GM21381 (cell line): ENCODE measurements at regions not wholly inside any gene's neighbourhood (a gene's known extent, or its start where the extent isn't known, plus 50 kb on each side); places are given as distances from the start of the nearest gene placed in this dataset.

ENCODE experiments used
- ATAC-seq: cut with Tn5 transposase; IDR thresholded peaks from one replicate; pipeline ENCODE4 v1.9.1; 2021; ENCODE audit warnings: mild to moderate bottlenecking, moderate library complexity; ENCODE audit not compliant: unreplicated experiment

- no peak for ATAC-seq
These were observed 115.8 kb downstream of the ETNK1 start for GRCh38 chr12:22740656-22741355.

GRCh38 chr12:22743700-22744099 lies 118.7 kb downstream of the ETNK1 start:
- no peak for ATAC-seq

GRCh38 chr12:22744197-22744596 lies 119.2 kb downstream of the ETNK1 start:
- ATAC-seq, result no peak

DNA sequence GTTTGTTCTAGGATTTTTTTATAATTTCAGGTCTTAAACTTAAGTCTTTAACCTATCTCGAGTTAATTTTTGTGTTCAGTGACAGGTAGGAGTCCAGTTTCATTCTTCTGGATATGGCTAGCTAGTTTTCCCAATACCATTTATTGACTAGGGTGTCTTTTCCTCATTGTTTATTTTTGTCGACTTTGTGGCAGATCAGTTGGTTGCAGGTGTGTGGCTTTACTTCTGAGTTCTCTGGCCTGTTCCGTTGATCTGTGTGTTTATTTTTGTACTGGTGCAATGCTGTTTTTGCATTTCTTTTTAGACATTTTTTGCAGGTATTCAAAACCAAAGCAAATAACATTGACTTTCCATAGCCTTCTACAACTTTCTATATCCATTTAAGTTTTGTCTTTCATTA lies 121.7 kb downstream of the ETNK1 start:
- ATAC-seq, result no peak

- ATAC-seq, result no peak
These were observed 130.7 kb downstream of the ETNK1 start for GRCh38 chr12:22755629-22756028.

DNA sequence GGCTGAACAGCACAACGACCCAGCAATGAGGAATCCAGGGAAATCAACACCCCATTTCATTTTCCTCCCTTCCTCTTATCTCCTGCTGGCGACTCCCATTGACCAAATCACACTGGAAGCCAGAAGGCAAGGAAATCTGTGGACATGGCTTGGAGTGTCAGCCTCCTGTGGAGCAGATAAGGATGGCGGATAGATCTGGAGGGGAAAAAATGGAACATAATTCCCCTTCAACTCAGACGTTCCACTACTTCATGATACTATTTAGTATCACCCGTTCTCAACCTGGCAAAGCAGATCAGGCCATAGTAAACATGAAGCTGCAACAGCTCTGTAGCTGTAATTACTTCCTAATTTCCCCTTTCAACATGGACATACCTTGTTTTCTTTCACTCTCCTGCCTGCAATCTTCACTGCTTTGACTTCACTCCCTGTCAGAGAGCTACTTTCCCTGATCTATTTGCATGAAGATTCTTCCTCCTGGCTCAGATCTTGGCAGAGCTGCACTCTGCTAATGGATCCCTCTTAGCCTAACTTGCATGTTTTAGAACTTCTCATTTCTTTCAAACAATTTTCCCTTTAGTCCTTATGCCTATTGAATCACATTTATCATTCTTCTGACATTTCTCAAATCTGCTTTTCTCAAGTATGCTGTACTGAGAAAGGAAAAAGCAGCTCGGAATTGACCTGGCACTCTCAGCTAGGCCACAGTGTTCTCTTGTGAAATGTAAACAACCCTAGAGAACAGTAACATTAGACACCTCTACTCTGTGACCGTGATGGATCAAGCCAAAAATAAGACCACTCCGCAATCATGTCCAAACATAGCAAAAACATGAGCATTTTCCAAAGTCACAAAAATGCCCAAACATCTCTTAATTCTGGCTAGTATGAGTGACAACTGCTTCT lies 135.1 kb downstream of the ETNK1 start:
- no peak for ATAC-seq

DNA sequence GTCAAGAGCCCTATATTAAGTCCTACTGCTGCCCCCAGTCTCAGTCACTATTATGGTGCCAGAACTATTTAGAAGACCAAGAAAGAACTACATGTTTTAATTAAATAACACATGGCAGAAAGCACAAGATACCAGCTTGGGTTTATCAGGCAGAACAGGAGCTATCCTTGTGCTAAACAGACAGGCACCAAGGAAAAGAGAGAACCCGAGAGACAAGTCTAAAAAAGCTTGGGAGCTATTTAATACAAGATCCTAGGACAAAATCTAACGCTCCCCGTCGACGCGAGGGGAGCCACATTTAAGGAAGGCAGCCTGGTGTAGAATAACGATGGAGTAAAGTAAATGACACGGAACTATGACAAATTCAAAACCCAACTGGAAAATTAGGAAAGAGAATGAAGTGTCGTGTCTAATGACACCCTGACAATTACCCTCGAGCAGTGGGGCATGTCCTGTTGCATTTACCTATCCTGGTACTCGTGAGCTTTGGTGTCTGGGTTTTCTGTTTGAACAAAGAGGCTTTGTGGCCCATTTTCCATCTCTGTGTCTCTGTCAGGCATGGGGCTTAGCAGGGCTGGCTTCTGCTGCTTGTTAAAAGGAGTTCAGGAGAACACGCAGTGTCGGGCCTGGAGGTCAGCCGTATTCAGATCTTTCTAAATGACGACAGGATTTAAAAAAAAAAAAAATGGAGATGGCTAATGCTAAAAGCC lies 140.6 kb downstream of the ETNK1 start:
- ATAC-seq, result no peak

DNA sequence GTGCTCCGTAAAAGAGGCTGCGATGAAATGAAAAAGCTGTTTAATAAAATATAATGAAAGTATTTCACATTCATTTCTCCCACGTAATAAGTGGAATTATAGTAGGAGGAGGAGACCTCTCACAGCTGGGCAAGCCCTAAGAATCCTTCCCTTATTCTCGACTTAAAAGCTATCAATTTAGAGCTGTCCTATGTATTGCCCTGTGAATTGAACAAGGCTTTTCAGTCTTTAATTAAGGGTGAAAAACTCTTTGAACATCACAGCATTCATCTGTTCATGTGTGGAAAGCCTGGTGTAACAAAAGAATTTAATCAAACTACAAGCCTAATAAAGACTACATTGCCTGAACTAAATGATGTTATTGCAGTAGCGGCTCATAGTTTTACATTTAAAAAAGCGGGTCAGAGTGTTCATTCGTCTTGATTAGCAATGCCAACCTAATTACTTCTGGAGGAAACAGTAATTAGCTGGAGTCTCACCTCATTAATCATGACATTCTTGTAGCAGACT lies 142.0 kb downstream of the ETNK1 start:
- no peak for ATAC-seq

GRCh38 chr12:22781339-22781738 lies 156.4 kb downstream of the ETNK1 start:
- ATAC-seq, result no peak

GRCh38 chr12:22787557-22787956 lies 162.6 kb downstream of the ETNK1 start:
- no peak for ATAC-seq

DNA sequence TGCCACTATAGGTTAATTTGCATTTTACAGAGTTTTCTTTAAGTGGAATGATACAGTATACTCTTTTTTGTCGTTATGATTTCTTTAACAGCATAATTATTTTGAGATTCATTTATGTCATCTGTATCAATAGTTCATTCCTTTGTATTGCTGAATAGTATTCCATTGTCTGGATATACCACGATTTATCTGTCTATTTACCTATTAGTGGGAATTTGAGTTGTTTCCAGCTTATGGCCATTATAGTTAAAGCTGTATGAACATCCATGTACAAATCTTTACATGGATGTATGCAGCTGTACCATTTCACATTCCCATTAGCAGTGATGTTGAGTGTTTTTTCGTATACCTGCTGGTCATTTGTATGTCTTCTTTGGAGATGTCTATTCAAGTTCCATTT lies 163.9 kb downstream of the ETNK1 start:
- ATAC-seq, result no peak

- no peak for ATAC-seq
These were observed 167.2 kb downstream of the ETNK1 start for GRCh38 chr12:22792138-22792537.

- no peak for ATAC-seq
These were observed 169.0 kb downstream of the ETNK1 start for GRCh38 chr12:22794017-22794416.

- ATAC-seq, result no peak
These were observed 172.1 kb downstream of the ETNK1 start for GRCh38 chr12:22796941-22797630.

DNA sequence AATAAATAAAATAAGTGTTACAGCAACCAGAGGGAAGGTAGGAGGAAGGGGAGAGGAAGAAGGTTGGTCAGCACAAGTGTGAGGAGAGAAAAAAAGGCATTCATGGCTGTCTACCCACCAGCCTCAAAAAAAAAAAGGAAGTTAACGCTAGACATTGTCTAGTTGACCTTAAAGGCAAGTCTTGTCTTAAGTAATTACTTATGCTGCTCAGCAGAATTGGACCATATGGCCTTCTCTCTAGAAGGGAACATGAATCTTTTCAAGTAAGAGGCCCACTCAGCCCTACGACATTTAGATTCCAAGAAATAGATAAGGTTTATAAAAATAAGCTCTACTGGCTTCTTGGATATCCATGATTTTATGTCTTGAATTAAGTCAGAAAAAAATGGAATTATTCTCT lies 172.7 kb downstream of the ETNK1 start:
- ATAC-seq, result no peak

- ATAC-seq, result no peak
These were observed 173.1 kb downstream of the ETNK1 start for GRCh38 chr12:22798116-22798515.

DNA sequence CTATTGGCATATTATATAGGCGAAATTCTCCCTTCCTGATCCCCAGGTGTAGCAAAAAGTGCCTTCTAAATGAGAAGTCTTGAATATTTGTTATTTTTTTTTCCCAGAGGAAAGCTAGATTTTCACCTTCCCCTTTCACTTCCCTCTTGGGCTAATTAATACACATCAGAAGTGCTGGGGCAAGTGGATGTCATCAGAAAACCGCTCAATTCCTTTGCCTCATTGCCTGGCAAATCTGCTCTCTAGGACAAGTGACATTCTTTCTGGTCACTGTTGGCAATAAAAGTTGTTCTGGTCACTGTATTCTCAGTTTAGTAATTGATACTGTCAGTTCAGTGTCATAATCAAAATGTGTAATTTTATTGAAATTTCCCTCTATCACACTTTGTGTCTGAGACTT lies 174.5 kb downstream of the ETNK1 start:
- no peak for ATAC-seq

DNA sequence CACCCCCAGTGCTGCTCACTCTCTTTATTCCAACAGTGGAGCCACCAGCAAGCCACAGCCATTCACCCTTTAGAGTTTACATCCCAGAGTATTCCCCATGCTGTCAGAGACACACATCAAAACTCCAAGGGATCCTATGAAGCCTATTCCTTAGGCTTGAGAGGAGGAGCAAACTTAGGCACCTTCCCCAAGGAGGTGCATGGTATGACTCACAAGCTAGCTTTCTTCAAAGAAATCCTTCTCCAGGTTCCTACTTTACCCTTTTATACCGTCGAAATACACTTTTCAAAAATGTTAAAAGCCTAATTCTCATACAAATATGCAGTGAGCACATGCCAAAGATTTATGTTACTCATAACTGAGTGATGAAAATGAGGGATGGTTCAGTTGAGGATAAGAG lies 175.4 kb downstream of the ETNK1 start:
- ATAC-seq, result no peak

GRCh38 chr12:22802883-22803630 lies 178.1 kb downstream of the ETNK1 start:
- ATAC-seq, result no peak

DNA sequence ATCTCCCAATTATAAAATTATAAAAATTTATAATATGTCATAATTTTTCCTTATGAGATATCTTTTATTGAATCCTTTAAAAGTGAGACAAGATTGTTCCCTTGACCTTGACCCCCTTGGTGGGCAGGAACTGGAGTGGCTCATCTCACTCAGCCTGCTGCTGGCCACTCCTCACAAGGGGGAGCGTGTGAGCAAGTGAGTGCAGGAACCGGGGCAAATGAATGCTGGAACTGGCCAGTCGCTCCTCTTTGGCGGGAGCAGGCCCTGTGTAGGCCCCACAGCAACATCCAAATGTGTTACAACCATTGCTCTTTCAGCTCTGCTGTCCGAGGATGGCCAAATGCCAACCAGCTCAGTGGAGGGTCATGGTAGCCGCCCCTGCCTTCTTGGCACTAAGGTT lies 178.8 kb downstream of the ETNK1 start:
- ATAC-seq, result no peak
